ENCODE measurements at regions not wholly inside any gene's neighbourhood (a gene's known extent, or its start where the extent isn't known, plus 50 kb on each side); places are given as distances from the start of the nearest gene placed in this dataset.

DNA sequence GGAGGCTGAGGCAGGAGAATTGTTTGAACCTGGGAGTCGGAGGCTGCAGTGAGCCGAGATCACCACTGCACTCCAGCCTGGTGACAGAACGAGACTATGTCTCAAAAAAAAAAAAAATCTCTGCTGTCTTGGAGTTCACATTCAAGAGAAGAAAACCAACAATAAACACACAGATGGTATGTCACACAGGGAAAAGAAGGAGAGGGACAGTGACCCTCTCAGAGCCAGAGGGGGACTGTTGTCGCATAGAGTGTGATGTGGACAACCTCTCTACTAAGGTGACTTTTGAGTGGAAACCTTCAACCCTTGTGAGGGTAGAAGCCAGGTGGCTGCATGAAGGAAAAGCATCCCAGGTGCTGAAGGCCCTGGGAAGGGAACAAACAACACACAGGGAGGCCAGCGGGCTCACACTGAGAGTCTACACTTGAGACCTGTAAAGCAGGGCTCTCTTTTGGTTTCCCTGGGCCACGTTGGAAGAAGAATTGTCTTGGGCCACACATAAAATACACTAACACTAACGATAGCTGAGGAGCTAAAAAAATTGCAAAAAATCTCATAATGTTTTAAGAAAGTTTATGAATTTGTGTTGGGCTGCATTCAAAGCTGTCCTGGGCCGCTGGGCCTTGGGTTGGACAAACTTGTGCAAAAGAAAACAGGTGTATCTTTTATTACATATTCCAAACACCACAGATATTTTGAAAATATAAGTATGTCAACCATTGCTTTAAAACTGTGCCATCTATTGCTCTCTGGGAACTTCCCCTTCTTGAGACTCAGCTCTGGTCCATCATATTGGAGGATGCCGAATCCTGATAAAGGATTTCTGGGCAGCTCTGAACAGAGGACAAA lies 136.0 kb downstream of the DDX1 start:
- TF ChIP-seq, protein P1, sequence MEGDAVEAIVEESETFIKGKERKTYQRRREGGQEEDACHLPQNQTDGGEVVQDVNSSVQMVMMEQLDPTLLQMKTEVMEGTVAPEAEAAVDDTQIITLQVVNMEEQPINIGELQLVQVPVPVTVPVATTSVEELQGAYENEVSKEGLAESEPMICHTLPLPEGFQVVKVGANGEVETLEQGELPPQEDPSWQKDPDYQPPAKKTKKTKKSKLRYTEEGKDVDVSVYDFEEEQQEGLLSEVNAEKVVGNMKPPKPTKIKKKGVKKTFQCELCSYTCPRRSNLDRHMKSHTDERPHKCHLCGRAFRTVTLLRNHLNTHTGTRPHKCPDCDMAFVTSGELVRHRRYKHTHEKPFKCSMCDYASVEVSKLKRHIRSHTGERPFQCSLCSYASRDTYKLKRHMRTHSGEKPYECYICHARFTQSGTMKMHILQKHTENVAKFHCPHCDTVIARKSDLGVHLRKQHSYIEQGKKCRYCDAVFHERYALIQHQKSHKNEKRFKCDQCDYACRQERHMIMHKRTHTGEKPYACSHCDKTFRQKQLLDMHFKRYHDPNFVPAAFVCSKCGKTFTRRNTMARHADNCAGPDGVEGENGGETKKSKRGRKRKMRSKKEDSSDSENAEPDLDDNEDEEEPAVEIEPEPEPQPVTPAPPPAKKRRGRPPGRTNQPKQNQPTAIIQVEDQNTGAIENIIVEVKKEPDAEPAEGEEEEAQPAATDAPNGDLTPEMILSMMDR (IDR thresholded peaks at IDR 0.05): no peak
- no peak for TF ChIP-seq POLR2A (IDR thresholded peaks at IDR 0.05)
